Activated naive CD8-positive, alpha-beta T cell treated with anti-CD3 and anti-CD28 coated beads, Interleukin-2, amount 10 ng/mL, durations not matched to agents 7 days and 5 days (primary cell): ENCODE measurements at regions not wholly inside any gene's neighbourhood (a gene's known extent, or its start where the extent isn't known, plus 50 kb on each side); places are given as distances from the start of the nearest gene placed in this dataset.

Experiments
- ATAC-seq: fragments of 150-1000 bp; cut with Tn5 transposase; one replicate; pipeline ENCODE4 v1.10.0; 2021; ENCODE audit warnings: low read depth, moderate library complexity
- POLR2A ChIA-PET: fragments of 350-600 bp; sonication (Branson Sonifier 250); formaldehyde crosslinking; loops from one replicate; lab custom pipeline; 2021; ENCODE audit warnings: antibody characterized with exemption; lab: Charles Lee
- DNase-seq: peaks from one replicate; pipeline ENCODE4 v3.0.0; 2021
- H3K27ac Mint-ChIP-seq: one replicate; pipeline ENCODE4 v1.8.0; 2022; ENCODE audit warnings: mild to moderate bottlenecking, mixed read lengths
- H3K27me3 Mint-ChIP-seq: one replicate; pipeline ENCODE4 v1.8.0; 2022; ENCODE audit warnings: mild to moderate bottlenecking, moderate library complexity, mixed read lengths
- H3K36me3 Mint-ChIP-seq: one replicate; pipeline ENCODE4 v1.8.0; 2021; ENCODE audit warnings: mild to moderate bottlenecking, mixed read lengths
- H3K4me1 Mint-ChIP-seq: one replicate; pipeline ENCODE4 v1.8.0; 2021; ENCODE audit warnings: mixed read lengths
- H3K4me3 Mint-ChIP-seq: one replicate; pipeline ENCODE4 v1.8.0; 2022; ENCODE audit warnings: mild to moderate bottlenecking, moderate library complexity, mixed read lengths
- H3K9me3 Mint-ChIP-seq: one replicate; pipeline ENCODE4 v1.8.0; 2021; ENCODE audit warnings: mixed read lengths

DNA sequence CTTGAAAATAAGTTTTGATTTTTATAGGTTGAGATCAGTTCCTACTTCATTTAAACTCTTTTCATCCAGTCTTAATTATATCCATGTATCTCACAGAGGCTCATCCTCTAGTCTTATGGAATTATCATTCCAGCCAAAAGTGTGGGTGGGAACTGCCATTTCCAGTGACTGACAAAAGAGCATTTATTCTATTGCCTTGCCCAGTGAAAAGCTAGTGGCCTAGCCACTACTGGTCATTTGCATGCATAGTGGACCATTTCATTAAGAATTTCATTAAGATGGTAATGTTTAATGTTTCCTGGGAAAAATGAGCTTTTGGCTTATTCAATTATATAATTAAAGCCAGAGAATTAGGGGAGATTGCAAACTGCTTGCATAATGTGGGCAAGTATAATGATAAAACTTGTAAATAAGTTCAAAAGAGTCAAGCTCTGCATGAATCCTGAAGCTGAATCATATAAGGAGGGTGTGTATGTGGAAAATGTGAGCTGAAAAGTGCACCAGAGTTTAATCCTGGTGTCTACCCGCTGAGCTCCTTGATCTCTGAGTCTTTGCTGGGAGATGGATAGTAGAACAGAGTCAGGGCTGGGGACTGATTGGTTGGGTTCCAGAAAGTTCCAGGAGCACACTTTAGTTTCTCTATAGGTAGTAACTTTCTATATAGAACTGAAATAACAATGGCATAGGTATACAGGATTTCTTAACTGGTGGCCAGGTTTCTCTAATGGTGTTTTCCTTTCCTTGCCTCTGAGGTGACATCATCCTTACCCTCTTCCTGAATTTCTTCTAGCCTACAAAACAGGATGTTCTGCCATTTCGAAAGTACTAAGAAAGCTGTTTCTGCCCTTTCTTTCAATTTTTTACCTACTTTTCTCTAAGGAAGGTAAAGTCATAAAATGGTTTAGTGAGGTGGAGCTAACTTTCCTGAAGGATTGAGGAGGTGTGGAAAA is 78.5 kb downstream of the KIF4B start:
- POLR2A ChIA-PET: no interaction called here
- Mint-ChIP-seq H3K36me3 (no peaks in the 10 kb centered on the region), H3K9me3 (no peaks in the 10 kb centered on the region), H3K27ac (no peak overlapping the region), H3K4me1 (no peaks in the 10 kb centered on the region), H3K4me3 (no peak overlapping the region), H3K27me3 (peaks cover 7% of the 10 kb centered on the region)
- ATAC-seq (no peak), DNase-seq (no peak)

DNA sequence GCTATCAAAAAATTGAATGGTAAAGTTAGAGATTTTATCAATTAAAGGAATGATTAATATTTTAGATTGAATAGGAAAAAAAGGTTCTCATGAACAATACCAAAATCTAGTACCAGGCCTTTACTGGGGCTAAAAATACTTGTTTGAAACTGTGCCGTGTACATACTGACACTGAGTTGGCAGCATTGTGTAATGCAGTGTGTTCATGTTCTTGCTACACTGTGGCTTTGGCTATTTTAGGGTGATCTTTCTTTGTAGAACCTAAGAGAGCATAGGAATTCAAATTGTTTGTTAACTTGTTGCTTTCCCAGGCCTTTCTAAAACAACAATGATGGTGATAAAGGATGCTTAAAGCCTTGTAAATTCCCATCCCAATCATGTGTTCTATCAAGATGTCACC is 80.9 kb downstream of the KIF4B start:
- H3K4me1 Mint-ChIP-seq: no peaks in the 10 kb centered on the region
- no peak overlapping the region for H3K27ac Mint-ChIP-seq
- POLR2A ChIA-PET: no interaction called here
- ATAC-seq (no peak), DNase-seq (no peak)
- peaks cover 7% of the 10 kb centered on the region for H3K27me3 Mint-ChIP-seq
- H3K9me3 Mint-ChIP-seq: no peaks in the 10 kb centered on the region
- H3K36me3 Mint-ChIP-seq: no peaks in the 10 kb centered on the region
- H3K4me3 Mint-ChIP-seq: no peak overlapping the region

DNA sequence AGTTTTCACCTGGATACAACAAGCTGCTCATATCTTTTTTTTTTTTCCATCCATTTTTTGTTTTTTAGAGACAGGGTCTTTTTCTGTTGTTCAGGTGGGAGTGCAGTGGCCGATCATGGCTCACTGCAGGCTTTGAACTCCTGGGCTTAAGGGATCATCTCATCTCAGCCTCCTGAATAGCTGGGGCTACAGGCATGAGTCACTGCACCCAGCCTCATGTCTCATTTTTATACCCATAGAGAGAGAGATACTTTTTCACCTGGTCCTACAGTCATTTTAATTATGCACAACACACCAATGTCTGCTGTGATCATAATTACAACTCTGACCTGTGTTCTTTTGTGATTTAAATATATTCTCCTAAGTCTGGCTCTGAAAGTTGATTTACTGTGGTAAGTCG is 84.4 kb downstream of the KIF4B start:
- peaks cover 4% of the 10 kb centered on the region for H3K27me3 Mint-ChIP-seq
- H3K36me3 Mint-ChIP-seq: no peaks in the 10 kb centered on the region
- no peaks in the 10 kb centered on the region for H3K9me3 Mint-ChIP-seq
- DNase-seq (no peak), ATAC-seq (no peak)
- H3K27ac Mint-ChIP-seq: no peak overlapping the region
- no peaks in the 10 kb centered on the region for H3K4me1 Mint-ChIP-seq
- POLR2A ChIA-PET: no interaction called here
- no peak overlapping the region for H3K4me3 Mint-ChIP-seq

DNA sequence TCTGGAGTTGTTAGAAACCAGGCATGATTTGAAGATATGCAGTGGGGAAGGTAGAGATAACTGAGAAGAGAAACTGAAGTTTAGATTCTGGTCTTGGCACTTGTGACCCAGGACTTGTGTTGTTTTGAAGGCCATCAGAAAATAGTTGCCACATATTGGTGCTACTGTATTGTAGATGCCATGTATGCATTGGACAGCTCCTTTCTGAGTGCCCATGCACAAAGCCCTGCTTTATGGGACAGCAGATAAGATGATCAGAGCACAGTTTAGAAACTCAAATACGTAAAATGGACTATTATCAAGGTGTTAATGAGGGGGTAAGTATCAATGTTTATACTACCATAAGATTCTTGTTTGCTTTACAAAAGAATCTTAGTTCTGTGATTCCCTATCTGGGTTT is 84.9 kb downstream of the KIF4B start:
- Mint-ChIP-seq H3K27ac (no peak overlapping the region), H3K4me3 (no peak overlapping the region), H3K27me3 (peaks cover 4% of the 10 kb centered on the region), H3K9me3 (no peaks in the 10 kb centered on the region), H3K4me1 (no peaks in the 10 kb centered on the region), H3K36me3 (no peaks in the 10 kb centered on the region)
- DNase-seq (no peak), ATAC-seq (no peak)
- POLR2A ChIA-PET: no interaction called here

DNA sequence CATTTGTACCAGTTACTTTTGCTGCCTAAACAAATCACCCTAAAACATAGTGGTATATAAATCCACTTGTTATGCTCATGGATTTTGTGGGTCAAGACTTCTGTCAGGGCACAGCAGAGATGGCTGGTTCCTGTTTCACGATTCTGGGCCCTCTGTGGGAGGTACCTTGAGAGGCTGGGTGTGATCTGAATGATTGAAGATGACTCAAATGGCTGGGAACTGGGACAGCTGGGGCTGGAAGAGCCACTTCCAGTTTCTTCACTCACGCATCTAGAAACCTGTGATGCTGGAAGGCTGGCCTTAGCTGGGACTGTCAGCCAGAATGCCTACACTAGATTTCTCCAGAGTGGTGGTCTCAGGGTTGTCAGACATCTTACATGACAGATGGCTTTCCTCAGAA is 88.1 kb downstream of the KIF4B start:
- POLR2A ChIA-PET: no interaction called here
- H3K36me3 Mint-ChIP-seq: no peaks in the 10 kb centered on the region
- no peak for ATAC-seq
- peaks cover 2% of the 10 kb centered on the region for H3K27me3 Mint-ChIP-seq
- no peaks in the 10 kb centered on the region for H3K4me1 Mint-ChIP-seq
- no peak overlapping the region for H3K4me3 Mint-ChIP-seq
- H3K9me3 Mint-ChIP-seq: no peaks in the 10 kb centered on the region
- DNase-seq: no peak
- no peak overlapping the region for H3K27ac Mint-ChIP-seq

DNA sequence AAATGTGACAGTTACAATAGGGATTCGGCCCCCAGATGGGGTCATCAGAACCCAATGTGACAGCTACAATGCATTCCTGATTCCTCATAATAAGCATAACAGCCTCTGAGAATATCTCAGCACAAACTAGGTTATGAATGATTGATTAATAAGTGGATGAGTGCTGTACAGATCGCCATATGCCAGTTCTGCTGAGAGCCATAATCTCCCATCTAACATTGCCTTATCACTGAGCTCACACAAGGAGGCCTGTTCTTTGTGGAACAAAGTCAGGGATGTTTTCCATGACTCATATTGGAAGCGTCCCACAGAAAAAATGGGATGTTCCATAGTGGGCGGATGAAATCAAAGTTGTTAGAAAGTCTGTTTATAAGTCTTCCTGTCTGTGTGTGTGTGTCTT is 89.6 kb downstream of the KIF4B start:
- DNase-seq (no peak), ATAC-seq (no peak)
- POLR2A ChIA-PET: no interaction called here
- Mint-ChIP-seq H3K4me1 (no peaks in the 10 kb centered on the region), H3K27me3 (peaks cover 2% of the 10 kb centered on the region), H3K36me3 (no peaks in the 10 kb centered on the region), H3K9me3 (no peaks in the 10 kb centered on the region), H3K27ac (no peak overlapping the region), H3K4me3 (no peak overlapping the region)

DNA sequence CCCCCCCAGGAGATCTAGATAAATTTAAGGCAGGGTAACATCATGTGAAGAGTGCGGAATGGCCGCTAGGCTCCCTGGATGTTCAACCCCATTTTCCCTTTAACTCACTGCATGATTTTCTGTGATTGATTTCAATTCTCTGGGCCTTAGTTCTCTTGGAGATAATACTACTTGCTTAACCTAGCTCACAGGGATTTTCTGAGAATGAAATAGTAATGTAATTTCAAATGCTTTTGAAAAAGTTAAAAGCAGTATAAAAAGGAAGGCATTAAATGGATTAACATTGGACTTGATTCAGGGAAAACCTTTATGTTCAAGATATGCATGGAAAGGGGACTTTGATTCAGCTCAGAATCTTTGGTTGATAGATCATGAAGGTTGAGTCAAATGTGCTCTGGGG is 90.9 kb downstream of the KIF4B start:
- Mint-ChIP-seq H3K27me3 (peaks cover 2% of the 10 kb centered on the region), H3K4me1 (no peaks in the 10 kb centered on the region), H3K9me3 (no peaks in the 10 kb centered on the region), H3K27ac (no peak overlapping the region), H3K36me3 (no peaks in the 10 kb centered on the region), H3K4me3 (no peak overlapping the region)
- ATAC-seq (no peak), DNase-seq (no peak)
- POLR2A ChIA-PET: no interaction called here

DNA sequence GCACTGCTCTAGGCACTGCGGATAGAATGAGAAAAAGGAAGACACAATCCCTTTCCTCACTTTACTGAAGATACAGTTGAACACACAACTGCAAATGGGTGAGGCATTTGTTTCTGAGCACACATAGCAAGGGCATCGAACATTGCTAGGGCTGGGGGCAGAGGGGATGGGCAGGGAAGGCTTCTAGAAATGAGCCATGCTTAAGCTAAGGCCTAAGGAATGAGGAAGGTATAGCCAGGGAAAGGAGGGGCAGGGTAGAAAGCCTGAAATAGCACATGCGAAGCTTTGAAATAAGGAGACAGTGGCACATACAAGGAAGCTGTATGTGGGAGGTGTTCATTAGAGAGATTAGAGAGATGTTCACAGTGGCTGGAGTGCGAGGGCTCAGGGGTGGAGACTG is 92.7 kb downstream of the KIF4B start:
- H3K36me3 Mint-ChIP-seq: no peaks in the 10 kb centered on the region
- H3K27me3 Mint-ChIP-seq: peaks cover 2% of the 10 kb centered on the region
- no peak for ATAC-seq
- no peak for DNase-seq
- no peaks in the 10 kb centered on the region for H3K9me3 Mint-ChIP-seq
- H3K4me1 Mint-ChIP-seq: no peaks in the 10 kb centered on the region
- H3K4me3 Mint-ChIP-seq: no peak overlapping the region
- POLR2A ChIA-PET: no interaction called here
- H3K27ac Mint-ChIP-seq: no peak overlapping the region

DNA sequence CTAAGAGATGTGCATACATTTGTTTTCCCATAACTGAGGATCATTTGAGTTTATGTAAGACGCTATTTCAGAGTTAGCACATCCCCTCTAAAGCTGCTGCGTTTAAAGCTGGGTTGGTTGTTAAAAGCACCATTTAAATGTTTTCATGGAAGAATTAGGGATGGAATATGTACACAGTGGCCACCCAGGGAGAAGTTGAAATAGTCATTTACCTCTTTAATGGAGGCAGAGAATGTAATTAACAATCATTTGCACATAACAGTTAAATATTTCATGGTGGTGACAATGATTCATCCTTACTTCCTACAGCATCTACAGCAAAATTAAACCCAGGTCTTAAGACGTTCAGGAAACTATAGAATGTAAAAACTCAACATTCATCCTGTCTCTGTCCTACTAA is 100.3 kb downstream of the KIF4B start:
- H3K9me3 Mint-ChIP-seq: no peaks in the 10 kb centered on the region
- DNase-seq: no peak
- H3K27me3 Mint-ChIP-seq: no peaks in the 10 kb centered on the region
- H3K36me3 Mint-ChIP-seq: no peaks in the 10 kb centered on the region
- POLR2A ChIA-PET: no interaction called here
- no peak overlapping the region for H3K4me3 Mint-ChIP-seq
- ATAC-seq: no peak
- no peak overlapping the region for H3K27ac Mint-ChIP-seq
- no peaks in the 10 kb centered on the region for H3K4me1 Mint-ChIP-seq

DNA sequence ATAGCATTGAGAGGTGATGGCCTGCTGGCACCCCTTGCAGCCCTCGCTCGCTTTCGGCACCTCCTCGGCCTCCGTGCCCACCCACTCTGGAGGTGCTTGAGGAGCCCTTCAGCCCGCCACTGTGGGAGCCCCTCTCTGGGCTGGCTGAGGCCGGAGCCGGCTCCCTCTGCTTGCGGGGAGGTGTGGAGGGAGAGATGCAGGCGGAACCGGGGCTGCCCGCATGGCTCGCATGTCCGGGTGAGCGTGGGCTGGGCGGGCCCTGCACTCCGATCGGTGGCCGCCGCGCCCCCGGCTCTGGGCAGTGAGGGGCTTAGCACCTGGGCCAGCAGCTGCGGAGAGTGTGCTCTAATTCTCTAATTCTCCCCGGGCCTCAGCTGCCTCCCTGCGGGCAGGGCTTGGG is 101.1 kb downstream of the KIF4B start:
- Mint-ChIP-seq H3K27ac (no peak overlapping the region), H3K9me3 (no peaks in the 10 kb centered on the region), H3K27me3 (no peaks in the 10 kb centered on the region), H3K4me1 (no peaks in the 10 kb centered on the region), H3K36me3 (no peaks in the 10 kb centered on the region), H3K4me3 (no peak overlapping the region)
- DNase-seq (no peak), ATAC-seq (no peak)
- POLR2A ChIA-PET: no interaction called here

DNA sequence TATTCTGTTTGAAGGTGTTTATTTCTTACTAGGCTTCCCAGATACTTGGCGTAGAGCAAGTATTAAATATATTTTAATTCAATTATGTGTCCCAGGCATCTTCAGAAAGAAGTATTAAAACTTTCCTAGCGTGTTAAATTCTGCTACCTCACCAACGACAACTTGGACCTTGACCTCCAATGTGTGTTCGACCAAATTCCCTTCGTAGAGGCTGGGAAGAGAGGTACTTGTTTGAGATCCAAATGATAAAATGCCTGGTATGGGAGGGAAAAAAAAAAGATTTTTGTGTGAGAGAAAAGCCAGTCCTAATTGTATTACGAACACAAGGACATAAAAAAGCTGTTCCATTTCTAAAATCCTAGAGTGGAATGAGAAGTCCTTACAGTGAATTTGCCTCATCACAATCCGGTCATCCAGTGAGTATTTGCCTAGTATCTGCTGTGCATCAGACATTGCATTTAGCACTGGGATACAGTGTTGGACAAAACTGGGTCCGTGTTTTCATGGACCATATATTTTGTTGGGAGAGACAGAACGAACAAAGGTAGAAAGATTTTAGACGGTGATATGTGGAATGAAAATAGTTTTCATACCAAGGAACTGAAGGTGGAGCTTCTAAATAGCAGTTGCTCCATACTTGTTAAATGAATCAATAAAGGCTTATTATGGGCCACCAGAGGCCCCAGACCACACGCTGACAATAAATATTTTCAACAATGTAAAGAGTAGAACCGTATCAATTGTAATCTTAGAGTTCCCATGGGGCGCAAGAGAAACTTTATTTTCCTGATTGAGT is 103.1 kb downstream of the KIF4B start:
- Mint-ChIP-seq H3K9me3 (no peaks in the 10 kb centered on the region), H3K27ac (no peak overlapping the region), H3K4me1 (no peaks in the 10 kb centered on the region), H3K36me3 (no peaks in the 10 kb centered on the region), H3K27me3 (no peaks in the 10 kb centered on the region), H3K4me3 (no peak overlapping the region)
- DNase-seq (no peak), ATAC-seq (no peak)
- POLR2A ChIA-PET: no interaction called here

DNA sequence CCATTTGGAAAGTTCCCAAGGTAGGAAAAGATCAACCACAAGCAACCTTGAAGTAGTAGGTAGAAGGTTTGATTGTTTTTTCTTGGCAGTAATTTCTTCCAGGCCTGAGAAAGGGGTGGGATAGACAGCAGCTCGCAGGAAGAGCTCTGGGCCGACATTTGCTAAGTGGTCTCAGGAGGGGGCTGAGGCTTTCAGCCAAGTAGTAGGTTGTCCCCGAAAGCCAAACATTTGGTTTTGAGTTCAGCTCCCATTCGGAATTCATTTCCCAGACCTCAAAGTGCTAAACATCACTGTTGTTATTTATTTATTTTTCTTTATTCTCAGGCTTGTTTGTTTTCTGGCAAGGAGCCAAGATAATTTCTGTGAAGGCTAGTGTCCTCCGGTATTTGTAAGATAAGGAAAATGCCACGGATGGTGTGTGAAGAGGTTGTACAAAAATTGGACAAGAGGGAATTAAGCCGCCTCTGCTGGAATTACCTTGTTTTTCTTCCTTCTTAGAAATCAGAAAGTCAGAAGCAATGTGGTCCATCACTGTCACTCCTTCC is 112.1 kb downstream of the KIF4B start:
- no peaks in the 10 kb centered on the region for H3K4me1 Mint-ChIP-seq
- no peak for ATAC-seq
- no peak overlapping the region for H3K4me3 Mint-ChIP-seq
- H3K27me3 Mint-ChIP-seq: peaks cover 2% of the 10 kb centered on the region
- POLR2A ChIA-PET: no interaction called here
- no peak for DNase-seq
- H3K36me3 Mint-ChIP-seq: no peaks in the 10 kb centered on the region
- H3K9me3 Mint-ChIP-seq: no peaks in the 10 kb centered on the region
- no peak overlapping the region for H3K27ac Mint-ChIP-seq

DNA sequence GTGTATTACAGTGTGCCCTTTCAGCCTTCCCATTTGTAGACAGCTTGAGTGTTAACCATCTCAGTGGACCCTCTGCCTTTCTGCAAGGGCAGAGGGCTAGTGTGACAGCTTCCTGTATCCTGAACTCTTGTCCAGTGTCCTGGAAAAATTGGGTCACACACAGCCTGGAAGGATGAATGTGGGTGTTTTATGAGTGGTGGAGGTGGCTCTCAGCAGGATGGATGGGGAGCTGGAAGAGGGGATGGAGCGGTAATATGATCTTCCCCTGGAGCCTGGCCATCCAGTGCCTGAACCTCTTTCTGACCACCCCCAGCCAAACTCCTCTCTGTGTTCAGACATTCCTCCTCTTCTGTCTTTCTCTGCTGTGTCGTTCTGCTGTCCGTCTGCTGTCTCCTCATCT is 113.0 kb downstream of the KIF4B start:
- no peaks in the 10 kb centered on the region for H3K4me1 Mint-ChIP-seq
- H3K4me3 Mint-ChIP-seq: no peak overlapping the region
- DNase-seq (no peak), ATAC-seq (no peak)
- POLR2A ChIA-PET: no interaction called here
- H3K36me3 Mint-ChIP-seq: no peaks in the 10 kb centered on the region
- H3K9me3 Mint-ChIP-seq: no peaks in the 10 kb centered on the region
- H3K27me3 Mint-ChIP-seq: peaks cover 2% of the 10 kb centered on the region
- no peak overlapping the region for H3K27ac Mint-ChIP-seq

DNA sequence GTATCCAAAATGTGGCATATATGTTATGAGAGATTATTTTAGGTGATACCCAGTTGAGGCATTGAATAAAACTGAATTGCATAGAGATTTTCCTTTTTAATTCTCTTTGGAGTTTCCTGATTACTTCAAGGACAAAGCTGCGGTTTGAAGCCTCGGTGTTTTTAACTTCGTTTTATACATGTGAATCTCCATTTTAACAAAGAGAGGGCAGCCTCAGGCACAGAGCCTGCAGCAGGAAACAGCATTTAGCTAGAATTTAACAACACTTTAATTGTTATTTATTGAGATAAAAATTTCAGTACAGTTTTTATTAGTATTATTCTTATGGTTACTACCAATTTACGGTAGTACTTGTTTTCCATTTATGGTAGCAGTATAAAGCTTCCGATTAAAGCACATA is 114.0 kb downstream of the KIF4B start:
- DNase-seq (no peak), ATAC-seq (no peak)
- no peaks in the 10 kb centered on the region for H3K4me1 Mint-ChIP-seq
- POLR2A ChIA-PET: no interaction called here
- no peaks in the 10 kb centered on the region for H3K9me3 Mint-ChIP-seq
- H3K27me3 Mint-ChIP-seq: peaks cover 6% of the 10 kb centered on the region
- no peaks in the 10 kb centered on the region for H3K36me3 Mint-ChIP-seq
- H3K4me3 Mint-ChIP-seq: no peak overlapping the region
- no peak overlapping the region for H3K27ac Mint-ChIP-seq
